ENCODE measurements at regions not wholly inside any gene's neighbourhood (a gene's known extent, or its start where the extent isn't known, plus 50 kb on each side); places are given as distances from the start of the nearest gene placed in this dataset.
"Not testable (repeated sequence)": the region's sequence is repeated elsewhere in the genome, so short reads cannot be mapped to it uniquely, and the experiment has no call there.

- DNase-seq (ENCODE audit: low read depth) = no peak
These were observed 424.4 kb upstream of the PMFBP1 start for GRCh38 chr16:72596373-72596772.

- DNase-seq (ENCODE audit: low read depth) = no peak
These were observed 418.4 kb upstream of the PMFBP1 start for GRCh38 chr16:72590151-72590937.

GRCh38 chr16:72588551-72588950, 416.6 kb upstream of the PMFBP1 start:
- no peak for DNase-seq (ENCODE audit: low read depth)

GRCh38 chr16:72578061-72578460, 406.1 kb upstream of the PMFBP1 start:
- not testable (repeated sequence) for DNase-seq (ENCODE audit: low read depth)

- no peak for DNase-seq (ENCODE audit: low read depth)
These were observed 404.2 kb upstream of the PMFBP1 start for GRCh38 chr16:72576189-72576588.

GRCh38 chr16:72569677-72570076, 397.7 kb upstream of the PMFBP1 start:
- DNase-seq (ENCODE audit: low read depth) = no peak

GRCh38 chr16:72568502-72568901, 396.5 kb upstream of the PMFBP1 start:
- no peak for DNase-seq (ENCODE audit: low read depth)

- DNase-seq (ENCODE audit: low read depth) = no peak
These were observed 394.2 kb upstream of the PMFBP1 start for GRCh38 chr16:72566174-72566573.

- DNase-seq (ENCODE audit: low read depth) = no peak
These were observed 393.2 kb upstream of the PMFBP1 start for GRCh38 chr16:72565106-72565505.

GRCh38 chr16:72560617-72561016, 388.7 kb upstream of the PMFBP1 start:
- DNase-seq (ENCODE audit: low read depth) = no peak

GRCh38 chr16:72558501-72558900, 386.5 kb upstream of the PMFBP1 start:
- no peak for DNase-seq (ENCODE audit: low read depth)

- DNase-seq (ENCODE audit: low read depth) = no peak
These were observed 383.0 kb upstream of the PMFBP1 start for GRCh38 chr16:72554935-72555334.

GRCh38 chr16:72552654-72553053, 380.7 kb upstream of the PMFBP1 start:
- no peak for DNase-seq (ENCODE audit: low read depth)

- no peak for DNase-seq (ENCODE audit: low read depth)
These were observed 379.7 kb upstream of the PMFBP1 start for GRCh38 chr16:72551649-72552048.

- DNase-seq (ENCODE audit: low read depth) = no peak
These were observed 377.9 kb upstream of the PMFBP1 start for GRCh38 chr16:72549878-72550277.

GRCh38 chr16:72542102-72542501, 370.1 kb upstream of the PMFBP1 start:
- no peak for DNase-seq (ENCODE audit: low read depth)

- DNase-seq (ENCODE audit: low read depth) = no peak
These were observed 365.7 kb upstream of the PMFBP1 start for GRCh38 chr16:72537664-72538063.

- no peak for DNase-seq (ENCODE audit: low read depth)
These were observed 364.9 kb upstream of the PMFBP1 start for GRCh38 chr16:72536723-72537435.

GRCh38 chr16:72532906-72533410, 361.0 kb upstream of the PMFBP1 start:
- DNase-seq (ENCODE audit: low read depth) = no peak

- DNase-seq (ENCODE audit: low read depth) = no peak
These were observed 358.5 kb upstream of the PMFBP1 start for GRCh38 chr16:72530434-72530833.

- no peak for DNase-seq (ENCODE audit: low read depth)
These were observed 351.1 kb upstream of the PMFBP1 start for GRCh38 chr16:72523087-72523486.

- no peak for DNase-seq (ENCODE audit: low read depth)
These were observed 345.2 kb upstream of the PMFBP1 start for GRCh38 chr16:72517154-72517553.

GRCh38 chr16:72511171-72511570, 339.2 kb upstream of the PMFBP1 start:
- DNase-seq (ENCODE audit: low read depth) = no peak

Measured in activated T-helper 1 cell treated with Interleukin-2 at 50 U/mL for 16 hours (primary cell).